ENCODE measurements at regions not wholly inside any gene's neighbourhood (a gene's known extent, or its start where the extent isn't known, plus 50 kb on each side); places are given as distances from the start of the nearest gene placed in this dataset.
A peak's percentile ranks its signal among the peaks of the same experiment; 100 is the strongest.

GRCh38 chr2:24421668-24422067, 61.3 kb upstream of the ITSN2 start:
- Histone ChIP-seq H4K20me1 (ENCODE audit: control insufficient read depth, insufficient read depth) (no peaks in the 10 kb centered on the region), H3K27ac (ENCODE audit: control insufficient read depth, insufficient read depth) (no peak overlapping the region), H3K4me1 (ENCODE audit: control insufficient read depth, insufficient read depth, low read length) (no peaks in the 10 kb centered on the region), H3K36me3 (ENCODE audit: control insufficient read depth in 2 of 2, insufficient read depth in 2 of 2, low read length in 1 of 2) (no peaks in the 10 kb centered on the region), H3K4me2 (ENCODE audit: control insufficient read depth, insufficient read depth) (no peak overlapping the region), H3K9ac (ENCODE audit: control insufficient read depth, insufficient read depth, low read length) (no peak overlapping the region), H2AFZ (ENCODE audit: control insufficient read depth, low read depth, low read length) (no peak overlapping the region), H3K79me2 (ENCODE audit: control insufficient read depth, insufficient read depth, low read length) (no peaks in the 10 kb centered on the region), H3K4me3 (no peak overlapping the region), H3K9me3 (replicated peaks; ENCODE audit: control insufficient read depth, insufficient read depth, low read length) (no peaks in the 10 kb centered on the region), H3K27me3 (replicated peaks in 1 of 2; ENCODE audit: control insufficient read depth in 2 of 2, insufficient read depth in 2 of 2, low read length in 1 of 2) (no peaks in the 10 kb centered on the region; a peak in 1 of 4 replicates)
- ChIA-PET RAD21 (ENCODE audit: unreplicated experiment) (interaction anchor here (0.9 to 7.2 kb wide), 13 partner anchors 9 to 707 kb away, joined by 3 to 63 read pairs (median 4); no protein-coding TSS in a partner anchor), CTCF (interaction anchor here (0.6 to 4.1 kb wide), 32 partner anchors 12 to 774 kb away, joined by 3 to 88 read pairs (median 4); partner anchors contain the start of genes CENPO and PTRHD1), SMC1A (ENCODE audit: uncharacterized antibody, unreplicated experiment) (interaction anchor here (0.6 to 5.7 kb wide), 19 partner anchors 12 to 406 kb away, joined by 3 to 55 read pairs (median 4); partner anchors contain the start of genes CENPO and PTRHD1), POLR2A (no interaction called here)
- intact Hi-C loops (cut with micrococcal nuclease; ENCODE audit: unreplicated experiment) (loop anchor here (1.0 to 5.0 kb wide), 2 partner anchors 156 to 406 kb away; no protein-coding TSS in a partner anchor), in situ Hi-C loops (cut with MboI) (no loop called here)
- no TSS peak for BruUV-seq (replicated peaks)
- ATAC-seq = peak; percentile 88
- no peak for DNase-seq (ENCODE audit: low read depth, low spot score)
- no peak for TF ChIP-seq KAT2A (conservative IDR thresholded peaks at IDR 0.05; ENCODE audit: control insufficient read depth, low read depth, low read length)
- TF ChIP-seq SMC3 (IDR thresholded peaks at IDR 0.05; ENCODE audit: borderline replicate concordance, low read length) = peak; percentile 78
- TF ChIP-seq PRDM15 (CRISPR knock-in tag; IDR thresholded peaks at IDR 0.05) = no peak
- TF ChIP-seq MAX (IDR thresholded peaks at IDR 0.05; ENCODE audit: low read depth, low read length) = no peak
- no peak for TF ChIP-seq BMI1 (IDR thresholded peaks at IDR 0.05; ENCODE audit: borderline replicate concordance)
- TF ChIP-seq YY1 (IDR thresholded peaks at IDR 0.05; ENCODE audit: low read depth, low read length) = 0 out of 2 replicates have a peak, but pooled peaks have one; percentile 12
- TF ChIP-seq RAD21 (IDR thresholded peaks at IDR 0.05; ENCODE audit: insufficient read depth, low read depth, low read length) = peak; percentile 71
- no peak for TF ChIP-seq E2F4 (IDR thresholded peaks at IDR 0.05; ENCODE audit: low read depth, low read length)
- peak; percentile 45 to 68 (median 60); a peak in 5 of 6 replicates for TF ChIP-seq CTCF (IDR thresholded peaks at IDR 0.05 in 2 of 3, conservative IDR thresholded peaks at IDR 0.05 in 1 of 3; ENCODE audit: control insufficient read depth in 2 of 3, extremely low read depth in 1 of 3, insufficient read depth in 1 of 3, low read depth in 3 of 3, low read length in 3 of 3)
- no peak for TF ChIP-seq CBFB (IDR thresholded peaks at IDR 0.05; ENCODE audit: low read depth)
- peak; percentile 80 for FAIRE-seq
- WGBS (ENCODE audit: insufficient coverage, insufficient replicate concordance, low lambda C conversion rate, missing lambda C conversion rate) = 26% methylated on average over 4 of the region's 4 CpGs
